ENCODE measurements at regions not wholly inside any gene's neighbourhood (a gene's known extent, or its start where the extent isn't known, plus 50 kb on each side); places are given as distances from the start of the nearest gene placed in this dataset.
A peak's percentile ranks its signal among the peaks of the same experiment; 100 is the strongest.

DNA sequence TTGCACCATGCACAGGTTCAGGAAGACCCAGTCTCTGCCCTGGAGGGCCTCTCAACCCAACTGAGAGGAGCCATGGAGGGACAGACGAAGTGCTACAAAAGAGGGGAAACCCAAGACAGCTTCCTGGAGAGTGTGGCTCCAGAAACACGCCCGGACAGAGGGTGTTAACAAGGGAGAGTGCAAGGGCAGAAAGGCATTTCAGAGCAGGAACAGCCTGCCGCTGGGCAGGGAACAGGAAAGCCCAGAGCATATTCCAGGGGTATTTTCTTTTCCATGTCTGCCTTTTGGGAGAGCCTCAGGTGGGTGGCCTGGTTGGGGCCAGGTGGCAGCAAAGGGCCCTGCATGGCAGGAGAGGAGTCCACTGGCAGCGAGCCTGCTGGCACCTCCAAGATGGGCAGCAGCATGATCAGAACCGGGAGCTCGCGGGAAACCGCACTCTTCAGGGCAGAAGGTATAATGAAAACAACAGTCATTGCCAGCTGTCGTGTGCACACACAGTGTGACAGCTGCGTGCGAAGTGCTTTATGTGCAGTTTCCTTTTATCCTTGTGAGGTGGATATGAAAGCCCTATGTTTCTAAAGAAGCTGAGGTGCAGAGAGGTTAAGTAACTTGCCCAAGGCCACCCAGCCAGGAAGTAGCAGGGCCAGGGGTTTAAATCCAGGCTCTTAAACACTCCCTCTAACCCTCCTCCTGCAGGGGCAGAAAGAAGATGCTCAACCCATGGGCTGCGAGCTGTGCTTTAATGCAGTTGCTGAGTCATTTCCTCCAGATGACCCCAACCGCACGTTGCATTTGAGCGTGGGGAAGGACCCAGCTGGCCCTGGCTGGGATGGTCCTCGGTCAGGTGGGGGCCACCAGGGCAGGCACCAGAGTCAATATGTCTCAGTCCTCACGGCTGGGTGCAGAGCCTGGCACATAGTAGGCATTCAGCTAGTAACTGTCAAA lies 128.6 kb downstream of the OAT start:
- Mint-ChIP-seq H3K9me3 (no peaks in the 10 kb centered on the region), H3K36me3 (ENCODE audit: low read depth) (no peaks in the 10 kb centered on the region), H3K27me3 (ENCODE audit: insufficient read depth) (no peaks in the 10 kb centered on the region), H3K4me3 (no peak overlapping the region), H3K4me1 (no peaks in the 10 kb centered on the region), H3K27ac (no peak overlapping the region)
- no peak overlapping the region for H3K27ac ChIP-seq (ENCODE audit: low read depth, low read length)
- no peaks in the 10 kb centered on the region for H3K4me1 ChIP-seq (ENCODE audit: control insufficient read depth, insufficient read depth, low read length)
- no peaks in the 10 kb centered on the region for H3K9me3 ChIP-seq (ENCODE audit: control insufficient read depth, low read length)
- no peak overlapping the region for H3K9ac ChIP-seq (ENCODE audit: extremely low read depth, low read length, poor library complexity, severe bottlenecking)
- no peak overlapping the region for H3K4me3 ChIP-seq (ENCODE audit: low read length)
- DNase-seq: peak; percentile 38
- TF ChIP-seq, protein P1, sequence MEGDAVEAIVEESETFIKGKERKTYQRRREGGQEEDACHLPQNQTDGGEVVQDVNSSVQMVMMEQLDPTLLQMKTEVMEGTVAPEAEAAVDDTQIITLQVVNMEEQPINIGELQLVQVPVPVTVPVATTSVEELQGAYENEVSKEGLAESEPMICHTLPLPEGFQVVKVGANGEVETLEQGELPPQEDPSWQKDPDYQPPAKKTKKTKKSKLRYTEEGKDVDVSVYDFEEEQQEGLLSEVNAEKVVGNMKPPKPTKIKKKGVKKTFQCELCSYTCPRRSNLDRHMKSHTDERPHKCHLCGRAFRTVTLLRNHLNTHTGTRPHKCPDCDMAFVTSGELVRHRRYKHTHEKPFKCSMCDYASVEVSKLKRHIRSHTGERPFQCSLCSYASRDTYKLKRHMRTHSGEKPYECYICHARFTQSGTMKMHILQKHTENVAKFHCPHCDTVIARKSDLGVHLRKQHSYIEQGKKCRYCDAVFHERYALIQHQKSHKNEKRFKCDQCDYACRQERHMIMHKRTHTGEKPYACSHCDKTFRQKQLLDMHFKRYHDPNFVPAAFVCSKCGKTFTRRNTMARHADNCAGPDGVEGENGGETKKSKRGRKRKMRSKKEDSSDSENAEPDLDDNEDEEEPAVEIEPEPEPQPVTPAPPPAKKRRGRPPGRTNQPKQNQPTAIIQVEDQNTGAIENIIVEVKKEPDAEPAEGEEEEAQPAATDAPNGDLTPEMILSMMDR (conservative IDR thresholded peaks at IDR 0.05): no peak
- H3K36me3 ChIP-seq (ENCODE audit: control insufficient read depth, insufficient read depth, low read length): no peaks in the 10 kb centered on the region
- WGBS, 2 experiments (ENCODE audit: insufficient coverage in 1 of 2, insufficient read length in 1 of 2): 78 to 79% methylated on average over 17 to 18 of the region's 18 CpGs
- no peaks in the 10 kb centered on the region for H3K27me3 ChIP-seq (ENCODE audit: control insufficient read depth, insufficient read depth, low read length, poor library complexity, severe bottlenecking)

DNA sequence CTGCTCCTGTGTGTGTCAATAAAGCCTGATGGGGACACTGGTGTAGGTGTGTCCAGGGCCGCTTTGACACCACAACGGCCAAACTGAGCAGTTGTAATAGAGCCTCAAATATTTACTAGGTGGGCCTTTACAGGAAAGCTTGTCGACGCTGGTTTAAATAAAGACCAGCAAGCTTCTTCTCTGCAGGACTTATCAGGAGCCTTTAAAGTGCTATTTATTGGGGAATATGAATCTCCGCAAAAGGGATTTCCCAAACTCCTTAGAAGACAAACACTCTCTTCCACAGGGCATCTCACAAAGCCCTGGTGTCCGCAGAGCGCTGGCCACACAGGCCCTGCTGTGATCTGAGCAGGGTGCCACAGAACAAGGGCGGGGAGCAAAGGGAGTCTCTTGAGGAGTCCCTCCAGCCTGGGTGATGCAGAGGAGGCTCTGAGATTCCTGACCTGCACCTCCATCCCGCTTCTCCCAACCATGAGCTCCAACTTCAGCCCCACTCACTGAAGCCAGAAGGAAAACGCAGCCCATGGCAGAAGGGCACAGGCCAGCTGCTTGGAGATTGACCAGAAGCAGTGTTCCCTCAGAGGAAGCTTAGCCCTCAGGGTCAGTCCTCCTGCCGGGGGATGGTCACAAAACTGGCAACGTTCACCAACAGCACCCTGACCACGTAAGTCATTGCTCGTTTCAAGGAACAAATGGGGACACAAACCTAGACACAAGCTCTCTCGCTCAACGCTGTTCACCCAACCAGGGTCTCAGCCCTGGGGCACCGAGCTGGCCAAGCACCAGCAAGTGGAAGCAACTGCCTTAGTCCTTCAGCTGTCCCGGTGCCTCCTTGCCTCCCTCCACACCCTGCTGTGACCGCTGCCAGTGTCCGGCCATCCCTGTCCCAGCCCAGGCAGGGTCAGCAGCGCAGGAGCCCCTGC lies 129.5 kb downstream of the OAT start:
- H3K4me1 ChIP-seq (ENCODE audit: control insufficient read depth, insufficient read depth, low read length): no peaks in the 10 kb centered on the region
- no peak overlapping the region for H3K4me3 ChIP-seq (ENCODE audit: low read length)
- no peaks in the 10 kb centered on the region for H3K9me3 Mint-ChIP-seq
- no peaks in the 10 kb centered on the region for H3K27me3 Mint-ChIP-seq (ENCODE audit: insufficient read depth)
- 94 to 98% methylated on average over 12 to 21 of the region's 21 CpGs for WGBS, 2 experiments (ENCODE audit: insufficient coverage in 1 of 2, insufficient read length in 1 of 2)
- H3K4me1 Mint-ChIP-seq: no peaks in the 10 kb centered on the region
- H3K36me3 Mint-ChIP-seq (ENCODE audit: low read depth): no peaks in the 10 kb centered on the region
- no peaks in the 10 kb centered on the region for H3K36me3 ChIP-seq (ENCODE audit: control insufficient read depth, insufficient read depth, low read length)
- H3K9me3 ChIP-seq (ENCODE audit: control insufficient read depth, low read length): no peaks in the 10 kb centered on the region
- peak; percentile 30 for DNase-seq
- no peak overlapping the region for H3K27ac Mint-ChIP-seq
- H3K4me3 Mint-ChIP-seq: no peak overlapping the region
- TF ChIP-seq, protein P1 (conservative IDR thresholded peaks at IDR 0.05): no peak
- no peaks in the 10 kb centered on the region for H3K27me3 ChIP-seq (ENCODE audit: control insufficient read depth, insufficient read depth, low read length, poor library complexity, severe bottlenecking)
- no peak overlapping the region for H3K9ac ChIP-seq (ENCODE audit: extremely low read depth, low read length, poor library complexity, severe bottlenecking)
- H3K27ac ChIP-seq (ENCODE audit: low read depth, low read length): no peak overlapping the region

DNA sequence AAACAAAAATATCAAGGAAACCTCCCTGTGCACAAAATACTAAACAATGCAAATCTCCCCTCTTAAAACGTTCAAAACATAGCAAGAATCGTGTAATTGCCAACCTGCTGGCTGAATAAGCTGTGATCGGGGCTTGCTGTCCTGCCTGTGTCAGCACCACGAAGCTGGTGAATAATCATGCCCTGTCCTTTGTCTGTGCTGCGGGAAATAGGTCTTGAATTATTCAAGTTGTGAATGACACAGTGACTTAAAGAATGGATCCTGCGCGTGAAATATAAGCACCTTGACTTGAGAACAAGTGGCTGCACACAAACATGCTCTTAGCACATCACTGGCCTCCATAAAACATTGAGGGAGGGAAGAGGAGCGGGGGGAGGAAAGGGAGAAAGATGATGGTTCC lies 130.2 kb downstream of the OAT start:
- no peaks in the 10 kb centered on the region for H3K9me3 ChIP-seq (ENCODE audit: control insufficient read depth, low read length)
- peak; percentile 5 for DNase-seq
- Mint-ChIP-seq H3K27me3 (ENCODE audit: insufficient read depth) (no peaks in the 10 kb centered on the region), H3K4me3 (no peak overlapping the region), H3K9me3 (no peaks in the 10 kb centered on the region), H3K4me1 (no peaks in the 10 kb centered on the region), H3K27ac (no peak overlapping the region), H3K36me3 (ENCODE audit: low read depth) (no peaks in the 10 kb centered on the region)
- no peak overlapping the region for H3K9ac ChIP-seq (ENCODE audit: extremely low read depth, low read length, poor library complexity, severe bottlenecking)
- 86 to 88% methylated on average over 5 to 8 of the region's 8 CpGs for WGBS, 2 experiments (ENCODE audit: insufficient coverage in 1 of 2, insufficient read length in 1 of 2)
- H3K36me3 ChIP-seq (ENCODE audit: control insufficient read depth, insufficient read depth, low read length): no peaks in the 10 kb centered on the region
- H3K4me3 ChIP-seq (ENCODE audit: low read length): no peak overlapping the region
- H3K4me1 ChIP-seq (ENCODE audit: control insufficient read depth, insufficient read depth, low read length): no peaks in the 10 kb centered on the region
- TF ChIP-seq, protein P1 (conservative IDR thresholded peaks at IDR 0.05): no peak
- H3K27me3 ChIP-seq (ENCODE audit: control insufficient read depth, insufficient read depth, low read length, poor library complexity, severe bottlenecking): no peaks in the 10 kb centered on the region
- H3K27ac ChIP-seq (ENCODE audit: low read depth, low read length): no peak overlapping the region
